Ishikawa (cell line): ENCODE measurements at regions not wholly inside any gene's neighbourhood (a gene's known extent, or its start where the extent isn't known, plus 50 kb on each side); places are given as distances from the start of the nearest gene placed in this dataset.
A peak's percentile ranks its signal among the peaks of the same experiment; 100 is the strongest.

Experiments
- CEBPB ChIP-seq: IDR thresholded peaks from 2 replicates; pipeline ENCODE4 v1.6.1; 2012
- CREB1 ChIP-seq: IDR thresholded peaks from 2 replicates; pipeline ENCODE4 v1.6.1; 2012; ENCODE audit warnings: low read depth
- EGR1 ChIP-seq: IDR thresholded peaks from 2 replicates; pipeline ENCODE4 v1.6.1; 2012
- EP300 ChIP-seq: IDR thresholded peaks from 2 replicates; pipeline ENCODE4 v1.6.1; 2012; ENCODE audit warnings: borderline replicate concordance
- FOXM1 ChIP-seq: IDR thresholded peaks from 2 replicates; pipeline ENCODE4 v1.6.1; 2012; ENCODE audit warnings: low read depth, borderline replicate concordance
- NFIC ChIP-seq: IDR thresholded peaks from 2 replicates; pipeline ENCODE4 v1.6.1; 2012
- RAD21 ChIP-seq: IDR thresholded peaks from 2 replicates; pipeline ENCODE4 v1.6.1; 2012; ENCODE audit warnings: low read depth
- TAF1 ChIP-seq: IDR thresholded peaks from 2 replicates; pipeline ENCODE4 v1.6.1; 2012; ENCODE audit warnings: low read depth, mild to moderate bottlenecking
- TCF12 ChIP-seq: IDR thresholded peaks from 2 replicates; pipeline ENCODE4 v1.6.1; 2012; ENCODE audit warnings: low read depth
- TEAD4 ChIP-seq: IDR thresholded peaks from 2 replicates; pipeline ENCODE4 v1.6.1; 2012
- YY1 ChIP-seq: IDR thresholded peaks from 2 replicates; pipeline ENCODE4 v1.6.1; 2012; ENCODE audit warnings: low read depth
- ZBTB7A ChIP-seq: IDR thresholded peaks from 2 replicates; pipeline ENCODE4 v1.6.1; 2012; ENCODE audit warnings: low read depth
- TF ChIP-seq, protein P1 (sequence below): IDR thresholded peaks from 2 replicates; pipeline ENCODE4 v1.6.1; 2012
- TF ChIP-seq, protein P2 (sequence below): IDR thresholded peaks from 2 replicates; pipeline ENCODE4 v1.6.1; 2012
- TF ChIP-seq, protein P3 (sequence below): IDR thresholded peaks from 2 replicates; pipeline ENCODE4 v1.6.1; 2012; ENCODE audit warnings: low read depth, mild to moderate bottlenecking

DNA sequence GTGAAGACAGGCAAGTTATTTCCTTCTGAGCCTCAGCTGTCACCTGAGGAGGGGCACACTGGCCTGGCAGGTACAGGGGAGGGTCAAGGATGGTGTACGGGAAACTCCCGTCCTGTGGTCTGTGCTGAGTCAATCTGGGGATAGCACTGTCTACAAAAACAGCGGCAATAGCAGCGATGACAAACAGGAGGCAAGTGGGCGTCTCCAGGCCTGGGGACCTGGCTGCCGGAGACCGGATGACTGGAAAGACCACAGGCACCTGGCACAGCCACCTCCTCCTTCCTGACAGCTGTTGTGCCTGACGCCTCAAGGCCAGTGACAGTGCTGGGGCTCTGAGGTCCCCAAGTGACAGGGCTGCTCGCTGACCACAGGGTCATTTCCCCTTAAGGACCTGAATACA lies 202.1 kb upstream of the HS6ST1 start:
- TF ChIP-seq TCF12 = no peak
- TF ChIP-seq FOXM1 = no peak

DNA sequence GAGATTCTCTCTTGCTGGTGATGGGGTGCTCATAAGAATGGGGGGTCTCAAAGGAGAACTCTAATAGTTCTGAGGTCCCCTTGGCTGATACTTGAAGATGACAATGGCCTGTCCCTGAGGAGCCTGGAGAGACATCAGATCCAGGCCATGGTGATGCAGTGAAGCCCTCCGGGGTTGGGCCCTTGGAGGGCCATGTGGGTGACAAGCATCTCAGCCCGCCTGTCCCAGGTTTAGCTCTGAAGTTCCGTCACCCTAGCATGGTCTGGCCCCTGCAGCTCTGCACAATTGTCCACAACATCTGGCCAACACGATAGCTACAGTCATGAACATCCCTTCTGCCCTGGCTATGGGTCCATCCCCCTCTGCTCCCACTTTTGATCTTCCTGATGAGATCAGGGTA lies 202.8 kb upstream of the HS6ST1 start:
- no peak for TF ChIP-seq CEBPB
- TF ChIP-seq, protein P1, sequence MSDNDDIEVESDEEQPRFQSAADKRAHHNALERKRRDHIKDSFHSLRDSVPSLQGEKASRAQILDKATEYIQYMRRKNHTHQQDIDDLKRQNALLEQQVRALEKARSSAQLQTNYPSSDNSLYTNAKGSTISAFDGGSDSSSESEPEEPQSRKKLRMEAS = no peak
- TF ChIP-seq EP300 = no peak
- TF ChIP-seq TEAD4 = no peak
- no peak for TF ChIP-seq FOXM1
- no peak for TF ChIP-seq NFIC
- TF ChIP-seq, protein P2, sequence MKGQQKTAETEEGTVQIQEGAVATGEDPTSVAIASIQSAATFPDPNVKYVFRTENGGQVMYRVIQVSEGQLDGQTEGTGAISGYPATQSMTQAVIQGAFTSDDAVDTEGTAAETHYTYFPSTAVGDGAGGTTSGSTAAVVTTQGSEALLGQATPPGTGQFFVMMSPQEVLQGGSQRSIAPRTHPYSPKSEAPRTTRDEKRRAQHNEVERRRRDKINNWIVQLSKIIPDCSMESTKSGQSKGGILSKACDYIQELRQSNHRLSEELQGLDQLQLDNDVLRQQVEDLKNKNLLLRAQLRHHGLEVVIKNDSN = no peak
- no peak for TF ChIP-seq YY1
- no peak for TF ChIP-seq RAD21
- TF ChIP-seq, protein P3, sequence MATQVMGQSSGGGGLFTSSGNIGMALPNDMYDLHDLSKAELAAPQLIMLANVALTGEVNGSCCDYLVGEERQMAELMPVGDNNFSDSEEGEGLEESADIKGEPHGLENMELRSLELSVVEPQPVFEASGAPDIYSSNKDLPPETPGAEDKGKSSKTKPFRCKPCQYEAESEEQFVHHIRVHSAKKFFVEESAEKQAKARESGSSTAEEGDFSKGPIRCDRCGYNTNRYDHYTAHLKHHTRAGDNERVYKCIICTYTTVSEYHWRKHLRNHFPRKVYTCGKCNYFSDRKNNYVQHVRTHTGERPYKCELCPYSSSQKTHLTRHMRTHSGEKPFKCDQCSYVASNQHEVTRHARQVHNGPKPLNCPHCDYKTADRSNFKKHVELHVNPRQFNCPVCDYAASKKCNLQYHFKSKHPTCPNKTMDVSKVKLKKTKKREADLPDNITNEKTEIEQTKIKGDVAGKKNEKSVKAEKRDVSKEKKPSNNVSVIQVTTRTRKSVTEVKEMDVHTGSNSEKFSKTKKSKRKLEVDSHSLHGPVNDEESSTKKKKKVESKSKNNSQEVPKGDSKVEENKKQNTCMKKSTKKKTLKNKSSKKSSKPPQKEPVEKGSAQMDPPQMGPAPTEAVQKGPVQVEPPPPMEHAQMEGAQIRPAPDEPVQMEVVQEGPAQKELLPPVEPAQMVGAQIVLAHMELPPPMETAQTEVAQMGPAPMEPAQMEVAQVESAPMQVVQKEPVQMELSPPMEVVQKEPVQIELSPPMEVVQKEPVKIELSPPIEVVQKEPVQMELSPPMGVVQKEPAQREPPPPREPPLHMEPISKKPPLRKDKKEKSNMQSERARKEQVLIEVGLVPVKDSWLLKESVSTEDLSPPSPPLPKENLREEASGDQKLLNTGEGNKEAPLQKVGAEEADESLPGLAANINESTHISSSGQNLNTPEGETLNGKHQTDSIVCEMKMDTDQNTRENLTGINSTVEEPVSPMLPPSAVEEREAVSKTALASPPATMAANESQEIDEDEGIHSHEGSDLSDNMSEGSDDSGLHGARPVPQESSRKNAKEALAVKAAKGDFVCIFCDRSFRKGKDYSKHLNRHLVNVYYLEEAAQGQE = no peak
- no peak for TF ChIP-seq CREB1
- no peak for TF ChIP-seq EGR1
- no peak for TF ChIP-seq TAF1

DNA sequence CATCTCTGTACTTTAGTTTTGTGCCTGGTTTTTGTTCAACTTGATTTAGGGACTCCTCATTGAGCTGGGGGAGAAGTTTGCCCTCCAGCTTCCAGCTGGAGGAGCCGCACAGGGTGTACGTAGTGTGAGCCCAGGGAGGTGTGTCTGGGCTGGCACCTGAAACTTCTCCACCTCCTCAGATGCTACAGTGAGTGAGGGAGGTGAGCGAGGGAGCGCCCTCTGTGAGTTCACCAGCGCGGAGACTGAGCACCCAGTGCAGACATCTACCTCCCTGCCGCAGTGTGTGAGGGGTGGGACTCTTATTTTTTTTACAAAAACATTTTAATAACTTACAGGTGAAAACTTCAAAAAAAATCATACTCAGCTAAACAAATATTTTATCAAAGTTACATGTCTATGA lies 204.2 kb upstream of the HS6ST1 start:
- TF ChIP-seq EGR1 (no peak), YY1 (no peak), CEBPB (no peak), TEAD4 (no peak), RAD21 (no peak), CREB1 (no peak), FOXM1 (no peak), ZBTB7A (no peak), TCF12 (no peak), NFIC (no peak), TAF1 (no peak), EP300 (no peak)
- TF ChIP-seq, protein P1 = no peak
- TF ChIP-seq, protein P2 = no peak
- TF ChIP-seq, protein P3 = no peak

GRCh38 chr2:128523457-128523856 lies 204.8 kb upstream of the HS6ST1 start:
- TF ChIP-seq FOXM1 (peak; percentile 42; the same call in 1 of the 2 replicates), TEAD4 (no peak), CEBPB (0 out of 2 replicates have a peak, but pooled peaks have one; percentile 12)

DNA sequence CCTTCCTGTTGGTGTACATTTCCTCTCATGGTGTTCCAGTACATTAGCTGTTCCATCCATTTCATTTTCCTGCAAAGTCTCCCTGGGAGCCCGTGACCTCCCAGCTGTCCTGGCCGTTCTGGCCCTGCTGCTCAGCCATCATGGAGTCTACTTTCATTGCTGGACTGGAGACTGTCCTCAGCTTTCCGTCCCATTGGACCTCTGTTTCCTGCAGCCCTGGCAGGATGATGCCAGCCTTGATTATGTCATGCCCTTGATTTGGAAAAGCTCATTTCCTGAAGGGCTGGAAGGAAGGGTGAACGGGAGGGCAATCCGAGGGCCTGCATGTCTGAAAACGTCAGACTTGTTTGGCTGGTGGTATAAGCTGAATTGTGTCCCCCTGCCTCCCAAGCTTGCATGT lies 205.5 kb upstream of the HS6ST1 start:
- no peak for TF ChIP-seq ZBTB7A
- no peak for TF ChIP-seq NFIC
- TF ChIP-seq EP300 = no peak
- no peak for TF ChIP-seq FOXM1
- no peak for TF ChIP-seq TAF1
- TF ChIP-seq YY1 = no peak
- no peak for TF ChIP-seq CREB1
- TF ChIP-seq, protein P1 = no peak
- TF ChIP-seq, protein P2 = no peak
- TF ChIP-seq TCF12 = no peak
- TF ChIP-seq CEBPB = no peak
- no peak for TF ChIP-seq TEAD4
- no peak for TF ChIP-seq EGR1
- TF ChIP-seq RAD21 = no peak

- TF ChIP-seq EP300 (no peak), CREB1 (no peak), TEAD4 (no peak), YY1 (no peak), RAD21 (no peak), CEBPB (no peak), ZBTB7A (no peak), TCF12 (no peak), EGR1 (no peak), TAF1 (no peak), NFIC (no peak), FOXM1 (no peak)
- TF ChIP-seq, protein P1 = no peak
- TF ChIP-seq, protein P2 = no peak
- TF ChIP-seq, protein P3 = no peak
These were observed 207.0 kb upstream of the HS6ST1 start for GRCh38 chr2:128525653-128526052.
